CD8-positive, alpha-beta memory T cell (primary cell): ENCODE measurements at regions not wholly inside any gene's neighbourhood (a gene's known extent, or its start where the extent isn't known, plus 50 kb on each side); places are given as distances from the start of the nearest gene placed in this dataset.
"Not testable (repeated sequence)": the region's sequence is repeated elsewhere in the genome, so short reads cannot be mapped to it uniquely, and the experiment has no call there.

ENCODE experiments used
- CTCF ChIA-PET: fragments of 350-600 bp; sonication (Branson Sonifier 250); formaldehyde crosslinking; loops from one replicate; lab custom pipeline; 2021; ENCODE audit warnings: antibody characterized with exemption; lab: Charles Lee
- POLR2A ChIA-PET: fragments of 350-600 bp; sonication (Branson Sonifier 250); formaldehyde crosslinking; loops from one replicate; lab custom pipeline; 2021; ENCODE audit warnings: antibody characterized with exemption; lab: Charles Lee
- DNase-seq, 5 donors: peaks; one replicate each; pipeline versions ENCODE4 v3.0.0 to v3.0.0-alpha.2; 2020 to 2022; ENCODE audit warnings: mixed read lengths in 1 of 5
- H3K27ac ChIP-seq: one replicate; pipeline ENCODE4 v1.7.0; 2013; ENCODE audit warnings: low read depth, mild to moderate bottlenecking, low read length, moderate library complexity
- H3K27me3 ChIP-seq: 2 replicates; pipeline ENCODE4 v1.7.0; 2013; ENCODE audit warnings: low read length, mild to moderate bottlenecking; ENCODE audit not compliant: insufficient read depth, poor library complexity, severe bottlenecking
- H3K36me3 ChIP-seq: 2 replicates; pipeline ENCODE4 v1.7.0; 2013; ENCODE audit warnings: mild to moderate bottlenecking, low read length, moderate library complexity; ENCODE audit not compliant: insufficient read depth
- H3K4me1 ChIP-seq: 2 replicates; pipeline ENCODE4 v1.7.0; 2013; ENCODE audit warnings: mild to moderate bottlenecking, low read length, moderate library complexity; ENCODE audit not compliant: insufficient read depth
- H3K4me3 ChIP-seq: 2 replicates; pipeline ENCODE4 v1.7.0; 2013; ENCODE audit warnings: mild to moderate bottlenecking, low read length
- H3K9me3 ChIP-seq: 2 replicates; pipeline ENCODE4 v1.7.0; 2013; ENCODE audit warnings: mild to moderate bottlenecking, low read length
- H3K27ac Mint-ChIP-seq, 8 donors: one replicate each; pipeline ENCODE4 v1.8.0; 2020 to 2021; ENCODE audit warnings: mixed read lengths in 8 of 8, mild to moderate bottlenecking in 6 of 8, inconsistent platforms in 3 of 8, moderate library complexity in 3 of 8
- H3K27me3 Mint-ChIP-seq, 2 donors: one replicate each; pipeline ENCODE4 v1.8.0; 2020 to 2021; ENCODE audit warnings: mixed read lengths in 2 of 2, mild to moderate bottlenecking in 1 of 2, moderate library complexity in 1 of 2
- H3K36me3 Mint-ChIP-seq, 3 donors: one replicate each; pipeline ENCODE4 v1.8.0; 2020 to 2021; ENCODE audit warnings: mixed read lengths in 3 of 3, inconsistent platforms in 1 of 3, mild to moderate bottlenecking in 1 of 3
- H3K4me1 Mint-ChIP-seq, 3 donors: one replicate each; pipeline ENCODE4 v1.8.0; 2020 to 2021; ENCODE audit warnings: mixed read lengths in 3 of 3, inconsistent platforms in 1 of 3, mild to moderate bottlenecking in 1 of 3
- H3K4me3 Mint-ChIP-seq, 7 donors: one replicate each; pipeline ENCODE4 v1.8.0; 2020 to 2021; ENCODE audit warnings: mixed read lengths in 7 of 7, mild to moderate bottlenecking in 6 of 7, moderate library complexity in 4 of 7, inconsistent platforms in 2 of 7
- H3K9me3 Mint-ChIP-seq, 5 donors: one replicate each; pipeline ENCODE4 v1.8.0; 2020 to 2022; ENCODE audit warnings: mixed read lengths in 5 of 5, mild to moderate bottlenecking in 3 of 5, moderate library complexity in 2 of 5, inconsistent platforms in 1 of 5

- H3K27ac ChIP-seq, H3K36me3 Mint-ChIP-seq, H3K4me3 Mint-ChIP-seq, H3K36me3 ChIP-seq, H3K27ac Mint-ChIP-seq, H3K9me3 Mint-ChIP-seq, DNase-seq, H3K4me1 Mint-ChIP-seq, H3K4me1 ChIP-seq, H3K27me3 ChIP-seq, H3K9me3 ChIP-seq, CTCF ChIA-PET, POLR2A ChIA-PET, H3K27me3 Mint-ChIP-seq, H3K4me3 ChIP-seq: not testable (repeated sequence)
These were observed 124.3 kb downstream of the TP53TG3F start for GRCh38 chr16:33583702-33584101.

- CTCF ChIA-PET, H3K36me3 Mint-ChIP-seq, DNase-seq, H3K27ac Mint-ChIP-seq, H3K4me1 Mint-ChIP-seq, H3K9me3 ChIP-seq, H3K4me1 ChIP-seq, H3K36me3 ChIP-seq, POLR2A ChIA-PET, H3K27me3 ChIP-seq, H3K4me3 Mint-ChIP-seq, H3K9me3 Mint-ChIP-seq, H3K27me3 Mint-ChIP-seq, H3K4me3 ChIP-seq, H3K27ac ChIP-seq: not testable (repeated sequence)
These were observed 129.2 kb downstream of the TP53TG3F start for GRCh38 chr16:33588589-33588988.

- H3K9me3 Mint-ChIP-seq, H3K4me3 ChIP-seq, CTCF ChIA-PET, H3K4me1 ChIP-seq, H3K27me3 ChIP-seq, POLR2A ChIA-PET, H3K36me3 Mint-ChIP-seq, H3K9me3 ChIP-seq, H3K36me3 ChIP-seq, H3K27me3 Mint-ChIP-seq, DNase-seq, H3K4me3 Mint-ChIP-seq, H3K27ac ChIP-seq, H3K27ac Mint-ChIP-seq, H3K4me1 Mint-ChIP-seq: not testable (repeated sequence)
These were observed 133.9 kb downstream of the TP53TG3F start for GRCh38 chr16:33593344-33593743.

- DNase-seq, H3K27me3 ChIP-seq, H3K4me1 ChIP-seq, POLR2A ChIA-PET, H3K27ac ChIP-seq, H3K9me3 ChIP-seq, H3K9me3 Mint-ChIP-seq, CTCF ChIA-PET, H3K27ac Mint-ChIP-seq, H3K4me1 Mint-ChIP-seq, H3K4me3 ChIP-seq, H3K27me3 Mint-ChIP-seq, H3K4me3 Mint-ChIP-seq, H3K36me3 ChIP-seq, H3K36me3 Mint-ChIP-seq: not testable (repeated sequence)
These were observed 135.7 kb downstream of the TP53TG3F start for GRCh38 chr16:33595074-33595473.

GRCh38 chr16:33601029-33601428, 141.6 kb downstream of the TP53TG3F start:
- H3K27me3 ChIP-seq, H3K36me3 ChIP-seq, H3K27ac Mint-ChIP-seq, H3K4me3 Mint-ChIP-seq, H3K27ac ChIP-seq, H3K27me3 Mint-ChIP-seq, POLR2A ChIA-PET, H3K9me3 ChIP-seq, DNase-seq, H3K36me3 Mint-ChIP-seq, H3K4me1 Mint-ChIP-seq, H3K4me1 ChIP-seq, H3K4me3 ChIP-seq, H3K9me3 Mint-ChIP-seq, CTCF ChIA-PET: not testable (repeated sequence)

GRCh38 chr16:33623535-33624077, 164.2 kb downstream of the TP53TG3F start:
- H3K4me3 Mint-ChIP-seq, H3K4me1 ChIP-seq, H3K4me1 Mint-ChIP-seq, H3K27me3 ChIP-seq, H3K36me3 ChIP-seq, CTCF ChIA-PET, POLR2A ChIA-PET, H3K9me3 ChIP-seq, DNase-seq, H3K27me3 Mint-ChIP-seq, H3K36me3 Mint-ChIP-seq, H3K27ac ChIP-seq, H3K9me3 Mint-ChIP-seq, H3K27ac Mint-ChIP-seq, H3K4me3 ChIP-seq: not testable (repeated sequence)

- H3K4me3 Mint-ChIP-seq, H3K4me3 ChIP-seq, H3K4me1 Mint-ChIP-seq, H3K27ac ChIP-seq, H3K9me3 ChIP-seq, CTCF ChIA-PET, DNase-seq, H3K4me1 ChIP-seq, H3K36me3 ChIP-seq, H3K9me3 Mint-ChIP-seq, H3K27me3 ChIP-seq, H3K27me3 Mint-ChIP-seq, H3K36me3 Mint-ChIP-seq, POLR2A ChIA-PET, H3K27ac Mint-ChIP-seq: not testable (repeated sequence)
These were observed 169.5 kb downstream of the TP53TG3F start for GRCh38 chr16:33628895-33629294.

- H3K27ac Mint-ChIP-seq, H3K4me3 ChIP-seq, H3K27me3 Mint-ChIP-seq, H3K9me3 ChIP-seq, POLR2A ChIA-PET, H3K4me1 ChIP-seq, H3K27me3 ChIP-seq, H3K4me1 Mint-ChIP-seq, DNase-seq, H3K36me3 ChIP-seq, H3K4me3 Mint-ChIP-seq, H3K9me3 Mint-ChIP-seq, H3K36me3 Mint-ChIP-seq, CTCF ChIA-PET, H3K27ac ChIP-seq: not testable (repeated sequence)
These were observed 172.3 kb downstream of the TP53TG3F start for GRCh38 chr16:33631713-33632112.

GRCh38 chr16:33634057-33634456, 174.6 kb downstream of the TP53TG3F start:
- H3K36me3 ChIP-seq, H3K9me3 ChIP-seq, H3K27me3 Mint-ChIP-seq, H3K36me3 Mint-ChIP-seq, H3K27me3 ChIP-seq, H3K4me3 ChIP-seq, H3K4me1 ChIP-seq, H3K4me3 Mint-ChIP-seq, CTCF ChIA-PET, H3K4me1 Mint-ChIP-seq, H3K27ac Mint-ChIP-seq, DNase-seq, H3K9me3 Mint-ChIP-seq, POLR2A ChIA-PET, H3K27ac ChIP-seq: not testable (repeated sequence)
